K562 (cell line): ENCODE measurements at regions not wholly inside any gene's neighbourhood (a gene's known extent, or its start where the extent isn't known, plus 50 kb on each side); places are given as distances from the start of the nearest gene placed in this dataset.
"Not testable (repeated sequence)": the region's sequence is repeated elsewhere in the genome, so short reads cannot be mapped to it uniquely, and the experiment has no call there.

Experiments used
- ATAC-seq: fragments of 200-7000 bp; cut with Tn5 transposase; 3 replicates; pipeline ENCODE4 v1.9.1; 2020; ENCODE audit warnings: moderate library complexity
- BruUV-seq: library from RNA; stranded (reverse); fragments of 400-500 nt; replicated peaks from 2 replicates; lab custom pipeline; 2021; lab: Mats Ljungman, UMichigan
- CTCF ChIA-PET: fragments of 300-600 bp; formaldehyde crosslinking; extraction: SDS; loops from one replicate; lab custom pipeline; 2021; ENCODE audit warnings: low intra/inter-chr PET ratio; lab: Yijun Ruan, JAX
- POLR2A ChIA-PET: fragments of 300-600, 350-650 bp; sonication (Branson Sonifier 250); formaldehyde crosslinking; extraction: SDS; loops from one replicate; lab custom pipeline; 2021; ENCODE audit warnings: antibody characterized with exemption, inconsistent platforms; lab: Yijun Ruan, JAX
- DNase-seq, 4 experiments: peaks; one replicate each; pipeline versions ENCODE4 v3.0.0 to v3.0.0-alpha.2; 2011 to 2018; ENCODE audit warnings: low spot score in 3 of 4, mixed read lengths in 3 of 4; ENCODE audit errors: extremely low read depth in 1 of 4
- FAIRE-seq: peaks from 2 replicates; lab custom pipeline; 2011; peaks lifted over from hg19 to GRCh38; lab: Jason Lieb, UNC
- H2AFZ ChIP-seq: 2 replicates; pipeline ENCODE4 v1.6.0; 2011; ENCODE audit warnings: low read depth, low read length, control low read depth, inconsistent platforms
- H3K27ac ChIP-seq: fragments of 200-600 bp; 3 replicates; pipeline ENCODE4 v1.8.0; 2011; ENCODE audit warnings: low read depth, mild to moderate bottlenecking, control low read depth, inconsistent platforms, low read length, moderate library complexity, mixed read lengths; ENCODE audit errors: extremely low read depth
- H3K27me3 ChIP-seq, 2 experiments: fragments of 300-600 bp in 1 of 2; 2 replicates in 1 of 2; 3 replicates in 1 of 2; pipeline versions ENCODE4 v1.6.0 to v1.8.0; 2011; ENCODE audit warnings: inconsistent platforms in 2 of 2, low read length in 2 of 2, mild to moderate bottlenecking in 1 of 2, mixed read lengths in 1 of 2, moderate library complexity in 1 of 2; ENCODE audit not compliant: control insufficient read depth in 2 of 2, insufficient read depth in 2 of 2
- H3K36me3 ChIP-seq: fragments of 300-600 bp; 3 replicates; pipeline ENCODE4 v1.8.0; 2011; ENCODE audit warnings: mild to moderate bottlenecking, low read length, inconsistent platforms; ENCODE audit not compliant: control insufficient read depth, insufficient read depth
- H3K4me1 ChIP-seq, 2 experiments: fragments of 200-600 bp in 1 of 2; replicated peaks in 1 of 2; 2 replicates in 1 of 2; 3 replicates in 1 of 2; pipeline versions ENCODE4 v1.5.1 to v1.8.0; 2011; ENCODE audit warnings: inconsistent platforms in 2 of 2, low read length in 2 of 2, mild to moderate bottlenecking in 1 of 2, mixed read lengths in 1 of 2, moderate library complexity in 1 of 2; ENCODE audit not compliant: control insufficient read depth in 2 of 2, insufficient read depth in 2 of 2
- H3K4me2 ChIP-seq: 2 replicates; pipeline ENCODE4 v1.6.1; 2011; ENCODE audit warnings: low read length, control low read depth, inconsistent platforms, mixed read lengths; ENCODE audit not compliant: insufficient read depth
- H3K4me3 ChIP-seq: fragments of 200-600 bp; sonication (generic), shearing (Covaris generic); 2 replicates; pipeline ENCODE4 v1.5.1; 2016; ENCODE audit warnings: control low read depth, inconsistent platforms
- H3K79me2 ChIP-seq: fragments of 200-600 bp; 3 replicates; pipeline ENCODE4 v1.8.0; 2011; ENCODE audit warnings: low read length, inconsistent platforms; ENCODE audit not compliant: control insufficient read depth, insufficient read depth
- H3K9ac ChIP-seq, 2 experiments: 2 replicates each; pipeline versions ENCODE4 v1.6.0 to v1.6.1; 2011; ENCODE audit warnings: low read depth in 2 of 2, low read length in 2 of 2, control low read depth in 1 of 2, inconsistent platforms in 1 of 2, mild to moderate bottlenecking in 1 of 2, mixed read lengths in 1 of 2; ENCODE audit not compliant: insufficient read depth in 1 of 2
- H3K9me1 ChIP-seq: one replicate; pipeline ENCODE4 v1.6.0; 2011; ENCODE audit warnings: inconsistent platforms, mild to moderate bottlenecking, low read length, moderate library complexity; ENCODE audit not compliant: control insufficient read depth, insufficient read depth
- H3K9me3 ChIP-seq: replicated peaks from 2 replicates; pipeline ENCODE4 v1.5.1; 2011; ENCODE audit warnings: low read depth, low read length, inconsistent platforms; ENCODE audit not compliant: control insufficient read depth, insufficient read depth
- H4K20me1 ChIP-seq: replicated peaks from 2 replicates; pipeline ENCODE4 v1.6.1; 2011; ENCODE audit warnings: low read length, inconsistent platforms, mixed read lengths; ENCODE audit not compliant: control insufficient read depth, insufficient read depth
- ARHGAP35 ChIP-seq: fragments of 450-650 bp; IDR thresholded peaks from 2 replicates; pipeline ENCODE4 v1.6.1; 2018; ENCODE audit not compliant: partially characterized antibody
- CC2D1A ChIP-seq: fragments of 450-650 bp; IDR thresholded peaks from 2 replicates; pipeline ENCODE4 v1.6.1; 2017; ENCODE audit warnings: mild to moderate bottlenecking
- JUNB ChIP-seq: fragments of 450-650 bp; formaldehyde crosslinking; conservative IDR thresholded peaks from 2 replicates; pipeline ENCODE4 v1.4.0; 2020; ENCODE audit warnings: mild to moderate bottlenecking
- MTF1 ChIP-seq: fragments of 250-450 bp; sonication (Bioruptor Pico); IDR thresholded peaks from 2 replicates; pipeline ENCODE4 v1.9.0; 2021; ENCODE audit warnings: moderate library complexity, mild to moderate bottlenecking, inconsistent platforms, borderline replicate concordance
- MYC ChIP-seq, 2 experiments: fragments of 250-450 bp in 1 of 2; sonication (Bioruptor Pico) in 1 of 2; IDR thresholded peaks; 2 replicates each; pipeline versions ENCODE4 v1.5.1 to v1.6.1; 2012 to 2021; ENCODE audit warnings: low read depth in 2 of 2, borderline replicate concordance in 1 of 2, improper control_type of control experiment in 1 of 2, low read length in 1 of 2, mild to moderate bottlenecking in 1 of 2, moderate library complexity in 1 of 2
- NEUROD1 ChIP-seq: fragments of 150-350 bp; IDR thresholded peaks from 2 replicates; pipeline ENCODE4 v1.6.1; 2014; ENCODE audit warnings: borderline replicate concordance, low read length, low read depth; ENCODE audit not compliant: partially characterized antibody
- PCBP2 ChIP-seq: fragments of 200-400 bp; formaldehyde crosslinking; IDR thresholded peaks from 2 replicates; pipeline ENCODE4 v1.6.1; 2018; ENCODE audit warnings: low read length, low read depth, mild to moderate bottlenecking, moderate library complexity; ENCODE audit not compliant: poor library complexity, severe bottlenecking
- ZNF12 ChIP-seq: sonication (generic); formaldehyde crosslinking; IDR thresholded peaks from 2 replicates; pipeline ENCODE4 v1.4.0; 2020; ENCODE audit warnings: mild to moderate bottlenecking, missing genetic modification reagents
- ZNF431 ChIP-seq: sonication (generic); formaldehyde crosslinking; IDR thresholded peaks from 2 replicates; pipeline ENCODE4 v1.8.0; 2022; ENCODE audit warnings: mild to moderate bottlenecking, missing genetic modification reagents
- ZNF512 ChIP-seq: IDR thresholded peaks from 2 replicates; pipeline ENCODE4 v1.6.1; 2016; ENCODE audit warnings: missing genetic modification characterization, missing compliant biosample characterization
- ZSCAN32 ChIP-seq: fragments of 450-650 bp; formaldehyde crosslinking; IDR thresholded peaks from 2 replicates; pipeline ENCODE4 v1.4.0; 2020; ENCODE audit warnings: mild to moderate bottlenecking, moderate library complexity
- WGBS: fragments of 100-300 bp; shearing (Covaris generic); methylation state at CpG from one replicate; pipeline ENCODE4 v1.1.6; 2016; ENCODE audit warnings: low coverage, mixed read lengths; ENCODE audit not compliant: insufficient coverage; ENCODE audit errors: missing lambda C conversion rate; 5-methylcytosine and 5-hydroxymethylcytosine counted together
- in situ Hi-C: fragments of 300-500 bp; cut with MboI; formaldehyde crosslinking; loops from 4 replicates; pipeline ENCODE4 v1.15.0; 2018; ENCODE audit warnings: inconsistent platforms, mixed read lengths
- intact Hi-C: fragments of 100-400 bp; cut with micrococcal nuclease; formaldehyde crosslinking; loops from 2 replicates; pipeline ENCODE4 v1.14.2; 2022
- TF ChIP-seq, protein P1 (sequence below): fragments of 450-650 bp; IDR thresholded peaks from 2 replicates; pipeline ENCODE4 v1.6.1; 2016; ENCODE audit warnings: mild to moderate bottlenecking

- TF ChIP-seq ZNF12 (CRISPR knock-in tag), result no peak
- TF ChIP-seq ARHGAP35, result no peak
- TF ChIP-seq ZNF512 (tag), result no peak
- no peak for TF ChIP-seq MTF1
- no peak for TF ChIP-seq MYC (IDR thresholded peaks at IDR 0.05; ENCODE audit: low read depth, low read length)
- no peak for TF ChIP-seq MYC (CRISPR knock-in tag; IDR thresholded peaks at IDR 0.05; ENCODE audit: borderline replicate concordance, low read depth)
- TF ChIP-seq JUNB (CRISPR knock-in tag), result no peak
- no peak for TF ChIP-seq PCBP2
- TF ChIP-seq ZSCAN32 (CRISPR knock-in tag), result no peak
- no peak for TF ChIP-seq NEUROD1
Measured at GRCh38 chr18:30674596-30674995, 367.9 kb downstream of the DSC3 start (continued).

- H2AFZ ChIP-seq, FAIRE-seq, H4K20me1 ChIP-seq, in situ Hi-C loops, H3K9me1 ChIP-seq, POLR2A ChIA-PET, H3K27ac ChIP-seq, H3K79me2 ChIP-seq, DNase-seq, H3K4me3 ChIP-seq, H3K9ac ChIP-seq, BruUV-seq, CTCF ChIA-PET, ATAC-seq, H3K4me2 ChIP-seq, H3K27me3 ChIP-seq: not testable (repeated sequence)
- TF ChIP-seq CC2D1A (peak; percentile 48; the same call in 1 of the 2 replicates), ZNF431 (peak; percentile 95)
- TF ChIP-seq, protein P1, sequence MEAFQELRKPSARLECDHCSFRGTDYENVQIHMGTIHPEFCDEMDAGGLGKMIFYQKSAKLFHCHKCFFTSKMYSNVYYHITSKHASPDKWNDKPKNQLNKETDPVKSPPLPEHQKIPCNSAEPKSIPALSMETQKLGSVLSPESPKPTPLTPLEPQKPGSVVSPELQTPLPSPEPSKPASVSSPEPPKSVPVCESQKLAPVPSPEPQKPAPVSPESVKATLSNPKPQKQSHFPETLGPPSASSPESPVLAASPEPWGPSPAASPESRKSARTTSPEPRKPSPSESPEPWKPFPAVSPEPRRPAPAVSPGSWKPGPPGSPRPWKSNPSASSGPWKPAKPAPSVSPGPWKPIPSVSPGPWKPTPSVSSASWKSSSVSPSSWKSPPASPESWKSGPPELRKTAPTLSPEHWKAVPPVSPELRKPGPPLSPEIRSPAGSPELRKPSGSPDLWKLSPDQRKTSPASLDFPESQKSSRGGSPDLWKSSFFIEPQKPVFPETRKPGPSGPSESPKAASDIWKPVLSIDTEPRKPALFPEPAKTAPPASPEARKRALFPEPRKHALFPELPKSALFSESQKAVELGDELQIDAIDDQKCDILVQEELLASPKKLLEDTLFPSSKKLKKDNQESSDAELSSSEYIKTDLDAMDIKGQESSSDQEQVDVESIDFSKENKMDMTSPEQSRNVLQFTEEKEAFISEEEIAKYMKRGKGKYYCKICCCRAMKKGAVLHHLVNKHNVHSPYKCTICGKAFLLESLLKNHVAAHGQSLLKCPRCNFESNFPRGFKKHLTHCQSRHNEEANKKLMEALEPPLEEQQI, result peak; percentile 68; the same call in 1 of the 2 replicates
- intact Hi-C loops, result loop anchor here (10.0 kb wide), 3 partner anchors 182 to 288 kb away; no protein-coding TSS in a partner anchor
- WGBS, result 92% methylated on average over 1 of the region's 1 CpG
- H3K9me3 ChIP-seq, result peaks cover 13% of the 10 kb centered on the region
- H3K4me1 ChIP-seq, result peaks cover 0 to 20% of the 10 kb centered on the region in 2 experiments; a peak in 3 of 5 replicates
- peaks cover 11% of the 10 kb centered on the region; the same call in 2 of the 3 replicates for H3K36me3 ChIP-seq
Measured at GRCh38 chr18:30672439-30672838, 370.1 kb downstream of the DSC3 start.
